HL-60 (cell line): ENCODE measurements at regions not wholly inside any gene's neighbourhood (a gene's known extent, or its start where the extent isn't known, plus 50 kb on each side); places are given as distances from the start of the nearest gene placed in this dataset.

ENCODE experiments used
- DNase-seq, 2 experiments: peaks; one replicate each; pipeline ENCODE4 v3.0.0-alpha.2; 2010 to 2020; ENCODE audit warnings: low read depth in 1 of 2, low spot score in 1 of 2
- H3K27ac ChIP-seq: fragments of 250-450 bp; sonication (Bioruptor Pico); replicated peaks from 2 replicates; pipeline ENCODE4 v1.5.1; 2020; ENCODE audit warnings: mild to moderate bottlenecking, moderate library complexity
- H3K27me3 ChIP-seq: fragments of 250-450 bp; sonication (Bioruptor Pico); 2 replicates; pipeline ENCODE4 v1.5.1; 2021; ENCODE audit warnings: mild to moderate bottlenecking, moderate library complexity; ENCODE audit not compliant: insufficient read depth, poor library complexity, severe bottlenecking
- H3K4me3 ChIP-seq: replicated peaks from 2 replicates; pipeline ENCODE4 v1.5.1; 2011; ENCODE audit warnings: mild to moderate bottlenecking, control low read depth, low read length; ENCODE audit not compliant: insufficient read depth
- GABPA ChIP-seq: IDR thresholded peaks from 2 replicates; pipeline ENCODE4 v1.6.1; 2012; ENCODE audit warnings: low read depth
- POLR2AphosphoS5 ChIP-seq: IDR thresholded peaks from 2 replicates; pipeline ENCODE4 v1.6.1; 2012; ENCODE audit warnings: low read depth
- SPI1 ChIP-seq: IDR thresholded peaks from 2 replicates; pipeline ENCODE4 v1.6.1; 2012; ENCODE audit warnings: low read depth, mild to moderate bottlenecking, borderline replicate concordance
- TF ChIP-seq, protein P1 (sequence below): IDR thresholded peaks from one replicate; pipeline ENCODE4 v1.5.1; 2011; ENCODE audit warnings: low read length, control low read depth, inconsistent platforms; ENCODE audit not compliant: insufficient read depth
- TF ChIP-seq, protein P2 (sequence below): IDR thresholded peaks from 2 replicates; pipeline ENCODE4 v1.6.1; 2012; ENCODE audit warnings: low read depth; ENCODE audit not compliant: insufficient replicate concordance

DNA sequence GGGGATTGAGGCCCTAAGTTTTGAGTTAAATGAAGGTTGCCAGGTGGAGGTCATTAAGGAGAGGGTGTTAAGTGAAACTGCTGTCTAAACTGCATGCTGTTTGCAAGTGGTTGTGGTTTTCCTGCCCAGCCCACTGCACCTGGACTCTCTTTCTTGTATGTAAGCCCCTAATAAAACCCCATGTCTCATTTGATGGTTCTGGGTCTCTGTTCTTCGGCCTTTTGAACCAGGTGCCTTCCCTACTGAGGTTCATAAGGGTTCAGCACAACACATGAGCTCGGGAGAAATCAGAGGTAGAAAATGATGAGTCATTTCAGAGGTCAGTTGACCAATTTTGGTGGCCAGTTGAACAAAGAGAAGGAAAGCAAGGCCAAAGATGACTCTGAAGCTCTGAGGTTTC, 382.5 kb downstream of the RPS29 start:
- TF ChIP-seq SPI1 = no peak
- TF ChIP-seq POLR2AphosphoS5 = no peak
- TF ChIP-seq, protein P1, sequence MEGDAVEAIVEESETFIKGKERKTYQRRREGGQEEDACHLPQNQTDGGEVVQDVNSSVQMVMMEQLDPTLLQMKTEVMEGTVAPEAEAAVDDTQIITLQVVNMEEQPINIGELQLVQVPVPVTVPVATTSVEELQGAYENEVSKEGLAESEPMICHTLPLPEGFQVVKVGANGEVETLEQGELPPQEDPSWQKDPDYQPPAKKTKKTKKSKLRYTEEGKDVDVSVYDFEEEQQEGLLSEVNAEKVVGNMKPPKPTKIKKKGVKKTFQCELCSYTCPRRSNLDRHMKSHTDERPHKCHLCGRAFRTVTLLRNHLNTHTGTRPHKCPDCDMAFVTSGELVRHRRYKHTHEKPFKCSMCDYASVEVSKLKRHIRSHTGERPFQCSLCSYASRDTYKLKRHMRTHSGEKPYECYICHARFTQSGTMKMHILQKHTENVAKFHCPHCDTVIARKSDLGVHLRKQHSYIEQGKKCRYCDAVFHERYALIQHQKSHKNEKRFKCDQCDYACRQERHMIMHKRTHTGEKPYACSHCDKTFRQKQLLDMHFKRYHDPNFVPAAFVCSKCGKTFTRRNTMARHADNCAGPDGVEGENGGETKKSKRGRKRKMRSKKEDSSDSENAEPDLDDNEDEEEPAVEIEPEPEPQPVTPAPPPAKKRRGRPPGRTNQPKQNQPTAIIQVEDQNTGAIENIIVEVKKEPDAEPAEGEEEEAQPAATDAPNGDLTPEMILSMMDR = no peak
- TF ChIP-seq, protein P2, sequence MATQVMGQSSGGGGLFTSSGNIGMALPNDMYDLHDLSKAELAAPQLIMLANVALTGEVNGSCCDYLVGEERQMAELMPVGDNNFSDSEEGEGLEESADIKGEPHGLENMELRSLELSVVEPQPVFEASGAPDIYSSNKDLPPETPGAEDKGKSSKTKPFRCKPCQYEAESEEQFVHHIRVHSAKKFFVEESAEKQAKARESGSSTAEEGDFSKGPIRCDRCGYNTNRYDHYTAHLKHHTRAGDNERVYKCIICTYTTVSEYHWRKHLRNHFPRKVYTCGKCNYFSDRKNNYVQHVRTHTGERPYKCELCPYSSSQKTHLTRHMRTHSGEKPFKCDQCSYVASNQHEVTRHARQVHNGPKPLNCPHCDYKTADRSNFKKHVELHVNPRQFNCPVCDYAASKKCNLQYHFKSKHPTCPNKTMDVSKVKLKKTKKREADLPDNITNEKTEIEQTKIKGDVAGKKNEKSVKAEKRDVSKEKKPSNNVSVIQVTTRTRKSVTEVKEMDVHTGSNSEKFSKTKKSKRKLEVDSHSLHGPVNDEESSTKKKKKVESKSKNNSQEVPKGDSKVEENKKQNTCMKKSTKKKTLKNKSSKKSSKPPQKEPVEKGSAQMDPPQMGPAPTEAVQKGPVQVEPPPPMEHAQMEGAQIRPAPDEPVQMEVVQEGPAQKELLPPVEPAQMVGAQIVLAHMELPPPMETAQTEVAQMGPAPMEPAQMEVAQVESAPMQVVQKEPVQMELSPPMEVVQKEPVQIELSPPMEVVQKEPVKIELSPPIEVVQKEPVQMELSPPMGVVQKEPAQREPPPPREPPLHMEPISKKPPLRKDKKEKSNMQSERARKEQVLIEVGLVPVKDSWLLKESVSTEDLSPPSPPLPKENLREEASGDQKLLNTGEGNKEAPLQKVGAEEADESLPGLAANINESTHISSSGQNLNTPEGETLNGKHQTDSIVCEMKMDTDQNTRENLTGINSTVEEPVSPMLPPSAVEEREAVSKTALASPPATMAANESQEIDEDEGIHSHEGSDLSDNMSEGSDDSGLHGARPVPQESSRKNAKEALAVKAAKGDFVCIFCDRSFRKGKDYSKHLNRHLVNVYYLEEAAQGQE = no peak
- TF ChIP-seq GABPA = no peak
- H3K4me3 ChIP-seq = no peak overlapping the region
- no peak for DNase-seq
- no peak overlapping the region for H3K27ac ChIP-seq
- H3K27me3 ChIP-seq = no peaks in the 10 kb centered on the region

DNA sequence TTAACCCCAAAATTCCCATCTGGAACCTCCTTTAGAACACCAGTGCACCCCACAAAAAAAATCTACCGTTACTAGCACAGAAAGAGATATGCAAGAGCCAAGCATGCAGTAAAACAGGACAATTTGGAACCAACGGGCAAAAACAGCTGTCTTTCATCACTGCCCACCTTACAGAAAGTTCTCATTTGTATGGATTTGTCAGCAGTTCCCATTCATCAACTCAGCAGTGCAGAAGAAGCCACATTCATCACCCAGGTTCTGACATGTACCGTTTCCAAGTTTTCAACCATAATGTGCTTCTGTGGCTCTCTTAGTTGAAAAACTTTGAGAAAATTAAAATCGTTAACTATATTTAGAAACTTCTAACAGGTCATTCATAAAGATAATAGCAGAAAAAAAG, 387.0 kb downstream of the RPS29 start:
- TF ChIP-seq SPI1 (no peak), GABPA (no peak), POLR2AphosphoS5 (no peak)
- TF ChIP-seq, protein P2 = no peak
- TF ChIP-seq, protein P1 = no peak
- H3K27ac ChIP-seq = no peak overlapping the region
- no peak for DNase-seq
- H3K27me3 ChIP-seq = no peaks in the 10 kb centered on the region
- no peak overlapping the region for H3K4me3 ChIP-seq

DNA sequence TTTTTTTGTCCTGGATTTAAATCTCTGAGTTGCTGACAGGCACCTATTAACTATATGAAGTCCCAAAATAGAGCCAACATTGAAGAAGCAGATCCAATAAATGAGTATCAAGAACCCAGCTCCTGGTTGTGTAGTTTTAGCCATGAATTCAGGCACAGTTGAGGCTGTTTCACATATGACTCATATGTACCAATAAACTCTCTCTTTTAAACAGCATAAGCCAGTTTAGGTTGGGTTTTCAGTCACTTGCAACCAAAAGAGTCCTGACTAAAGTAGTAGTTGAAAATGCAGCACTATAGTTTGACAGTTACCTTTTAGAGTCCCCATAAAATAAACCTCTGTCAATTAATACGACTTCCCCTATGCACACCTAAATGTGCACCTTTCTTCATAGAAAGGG, 389.9 kb downstream of the RPS29 start:
- Histone ChIP-seq H3K27me3 (no peaks in the 10 kb centered on the region), H3K27ac (no peak overlapping the region), H3K4me3 (no peak overlapping the region)
- no peak for DNase-seq
- TF ChIP-seq, protein P2 = no peak
- TF ChIP-seq, protein P1 = no peak
- TF ChIP-seq POLR2AphosphoS5 (no peak), GABPA (no peak), SPI1 (no peak)
